GM10248 (cell line): ENCODE measurements at regions not wholly inside any gene's neighbourhood (a gene's known extent, or its start where the extent isn't known, plus 50 kb on each side); places are given as distances from the start of the nearest gene placed in this dataset.
"Not testable (repeated sequence)": the region's sequence is repeated elsewhere in the genome, so short reads cannot be mapped to it uniquely, and the experiment has no call there.

Experiments
- CTCF ChIA-PET: fragments of 300-600 bp; sonication (Branson Sonifier 250); formaldehyde crosslinking; extraction: SDS; loops from one replicate; lab custom pipeline; 2021; ENCODE audit warnings: antibody characterized with exemption; lab: Yijun Ruan, JAX
- POLR2A ChIA-PET: fragments of 350-650 bp; sonication (Branson Sonifier 250); formaldehyde crosslinking; extraction: SDS; loops from one replicate; lab custom pipeline; 2020; ENCODE audit warnings: antibody characterized with exemption; lab: Yijun Ruan, JAX
- DNase-seq: peaks from one replicate; pipeline ENCODE4 v3.0.0; 2012; ENCODE audit errors: extremely low spot score
- CTCF ChIP-seq: IDR thresholded peaks from 2 replicates; pipeline ENCODE4 v1.5.1; 2012; ENCODE audit warnings: mild to moderate bottlenecking, low read depth; ENCODE audit errors: extremely low read depth, missing control alignments, control extremely low read depth

- TF ChIP-seq CTCF: no peak
- ChIA-PET POLR2A (no interaction called here), CTCF (no interaction called here)
- DNase-seq: no peak
These were observed 245.7 kb downstream of the ANTXR2 start for GRCh38 chr4:79827283-79827682.

GRCh38 chr4:79823148-79823763 is 249.8 kb downstream of the ANTXR2 start:
- TF ChIP-seq CTCF: no peak

GRCh38 chr4:79820427-79820826 is 252.6 kb downstream of the ANTXR2 start:
- DNase-seq: no peak
- TF ChIP-seq CTCF: no peak
- POLR2A ChIA-PET: no interaction called here
- CTCF ChIA-PET: no interaction called here

More at GRCh38 chr4:79823148-79823763, 249.8 kb downstream of the ANTXR2 start:
- POLR2A ChIA-PET: no interaction called here
- CTCF ChIA-PET: no interaction called here
- no peak for DNase-seq

GRCh38 chr4:79807933-79808332 is 265.1 kb downstream of the ANTXR2 start:
- DNase-seq, POLR2A ChIA-PET, CTCF ChIA-PET: not testable (repeated sequence)

- POLR2A ChIA-PET: no interaction called here
- CTCF ChIA-PET: no interaction called here
- no peak for DNase-seq
- TF ChIP-seq CTCF: no peak
These were observed 275.0 kb downstream of the ANTXR2 start for GRCh38 chr4:79798047-79798446.

- ChIA-PET POLR2A (no interaction called here), CTCF (no interaction called here)
These were observed 276.1 kb downstream of the ANTXR2 start for GRCh38 chr4:79796948-79797347.

More at GRCh38 chr4:79796948-79797347, 276.1 kb downstream of the ANTXR2 start:
- no peak for TF ChIP-seq CTCF
- DNase-seq: no peak
